ENCODE measurements at regions not wholly inside any gene's neighbourhood (a gene's known extent, or its start where the extent isn't known, plus 50 kb on each side); places are given as distances from the start of the nearest gene placed in this dataset.
"Not testable (repeated sequence)": the region's sequence is repeated elsewhere in the genome, so short reads cannot be mapped to it uniquely, and the experiment has no call there.

DNA sequence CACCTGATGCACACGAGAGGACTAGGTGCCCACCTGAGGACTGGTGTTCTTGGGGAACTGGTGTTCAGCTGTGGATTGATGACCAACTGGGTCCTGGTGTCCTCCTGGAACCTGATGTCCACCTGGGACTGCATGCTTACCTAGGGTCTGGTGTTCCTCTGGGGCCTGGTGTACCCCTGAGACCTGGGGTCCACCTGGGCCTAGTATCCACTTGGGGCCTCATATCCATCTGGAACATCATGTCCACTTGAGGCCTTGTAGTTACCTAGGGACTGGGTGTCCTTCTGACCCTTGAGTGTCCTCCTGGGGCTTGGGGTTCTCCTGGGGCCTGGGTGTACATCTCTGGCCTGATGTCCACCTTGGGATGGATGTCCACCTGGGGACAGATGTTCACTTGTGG is 197.2 kb downstream of the POTEM start:
- H3K4me3 ChIP-seq (ENCODE audit: low read depth, low read length, poor library complexity, severe bottlenecking); H3K27me3 ChIP-seq (replicated peaks; ENCODE audit: insufficient read depth, low read depth, low read length, poor library complexity); H3K4me1 ChIP-seq (ENCODE audit: insufficient read depth, low read length, poor library complexity, severe bottlenecking); POLR2A ChIA-PET (ENCODE audit: low non-redundant PET); intact Hi-C loops (cut with micrococcal nuclease; ENCODE audit: unreplicated experiment); H3K27ac ChIP-seq (ENCODE audit: low read depth, low read length, poor library complexity, severe bottlenecking); CTCF ChIA-PET; BruUV-seq (replicated peaks); H3K36me3 ChIP-seq (ENCODE audit: insufficient read depth, low read length, poor library complexity, severe bottlenecking); DNase-seq (ENCODE audit: low spot score): not testable (repeated sequence)
- peaks cover 25% of the 10 kb centered on the region for H3K9me3 ChIP-seq (ENCODE audit: low read depth, low read length, poor library complexity, severe bottlenecking)

- H3K9me3 ChIP-seq (ENCODE audit: low read depth, low read length, poor library complexity, severe bottlenecking), result peaks cover 31% of the 10 kb centered on the region
- H3K36me3 ChIP-seq (ENCODE audit: insufficient read depth, low read length, poor library complexity, severe bottlenecking); CTCF ChIA-PET; H3K4me1 ChIP-seq (ENCODE audit: insufficient read depth, low read length, poor library complexity, severe bottlenecking); intact Hi-C loops (cut with micrococcal nuclease; ENCODE audit: unreplicated experiment); H3K27ac ChIP-seq (ENCODE audit: low read depth, low read length, poor library complexity, severe bottlenecking); H3K4me3 ChIP-seq (ENCODE audit: low read depth, low read length, poor library complexity, severe bottlenecking); POLR2A ChIA-PET (ENCODE audit: low non-redundant PET); BruUV-seq (replicated peaks); H3K27me3 ChIP-seq (replicated peaks; ENCODE audit: insufficient read depth, low read depth, low read length, poor library complexity); DNase-seq (ENCODE audit: low spot score): not testable (repeated sequence)
Measured at GRCh38 chr14:19166056-19166455, 198.8 kb downstream of the POTEM start.

GRCh38 chr14:19167454-19168190 is 200.4 kb downstream of the POTEM start:
- intact Hi-C loops (cut with micrococcal nuclease; ENCODE audit: unreplicated experiment), result not testable (repeated sequence)

GRCh38 chr14:19168261-19168660 is 201.0 kb downstream of the POTEM start:
- CTCF ChIA-PET; DNase-seq (ENCODE audit: low spot score); H3K36me3 ChIP-seq (ENCODE audit: insufficient read depth, low read length, poor library complexity, severe bottlenecking); H3K27me3 ChIP-seq (replicated peaks; ENCODE audit: insufficient read depth, low read depth, low read length, poor library complexity); H3K4me3 ChIP-seq (ENCODE audit: low read depth, low read length, poor library complexity, severe bottlenecking); H3K4me1 ChIP-seq (ENCODE audit: insufficient read depth, low read length, poor library complexity, severe bottlenecking); POLR2A ChIA-PET (ENCODE audit: low non-redundant PET); intact Hi-C loops (cut with micrococcal nuclease; ENCODE audit: unreplicated experiment); BruUV-seq (replicated peaks); H3K27ac ChIP-seq (ENCODE audit: low read depth, low read length, poor library complexity, severe bottlenecking): not testable (repeated sequence)
- H3K9me3 ChIP-seq (ENCODE audit: low read depth, low read length, poor library complexity, severe bottlenecking), result peaks cover 28% of the 10 kb centered on the region

More at GRCh38 chr14:19167454-19168190, 200.4 kb downstream of the POTEM start:
- H3K9me3 ChIP-seq (ENCODE audit: low read depth, low read length, poor library complexity, severe bottlenecking), result peaks cover 25% of the 10 kb centered on the region
- H3K27ac ChIP-seq (ENCODE audit: low read depth, low read length, poor library complexity, severe bottlenecking); H3K27me3 ChIP-seq (replicated peaks; ENCODE audit: insufficient read depth, low read depth, low read length, poor library complexity); H3K4me3 ChIP-seq (ENCODE audit: low read depth, low read length, poor library complexity, severe bottlenecking); POLR2A ChIA-PET (ENCODE audit: low non-redundant PET); BruUV-seq (replicated peaks); H3K36me3 ChIP-seq (ENCODE audit: insufficient read depth, low read length, poor library complexity, severe bottlenecking); CTCF ChIA-PET; DNase-seq (ENCODE audit: low spot score); H3K4me1 ChIP-seq (ENCODE audit: insufficient read depth, low read length, poor library complexity, severe bottlenecking): not testable (repeated sequence)

DNA sequence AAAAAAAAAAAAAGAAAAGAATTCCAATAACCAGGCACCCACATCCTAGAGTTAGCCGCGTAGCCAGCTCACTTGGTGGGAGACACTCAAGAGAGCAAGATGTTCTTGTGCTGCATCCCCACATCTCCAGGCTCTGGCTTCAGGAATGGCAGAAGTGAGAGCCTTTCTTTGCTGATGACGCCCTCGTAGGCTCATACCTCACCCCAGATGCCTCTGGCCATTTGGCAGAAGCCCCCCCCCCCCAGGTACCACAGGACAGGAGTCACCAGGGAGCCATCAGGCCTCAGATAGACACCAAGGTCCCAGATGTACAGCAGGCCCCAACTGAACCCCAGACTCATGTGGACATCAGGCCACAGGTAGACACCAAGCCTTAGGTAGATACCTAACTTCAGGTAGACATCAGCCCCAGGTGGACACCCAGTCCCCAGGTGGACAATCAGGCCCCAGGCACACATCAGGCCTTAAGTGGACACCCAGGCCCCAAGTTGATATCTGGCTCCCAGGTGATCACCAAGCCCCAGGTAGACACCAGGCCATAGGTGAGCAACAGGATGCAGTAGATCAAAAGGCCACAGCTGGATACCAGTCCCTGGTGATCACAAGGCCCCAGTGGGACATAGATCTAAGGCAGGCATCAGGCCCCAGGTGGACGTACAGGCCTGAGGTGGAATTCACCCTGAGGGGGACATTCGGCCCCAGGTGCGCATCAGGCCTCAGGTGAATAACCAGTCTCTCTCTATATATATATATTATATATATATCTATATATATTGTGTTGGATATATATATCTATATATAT is 202.5 kb downstream of the POTEM start:
- H3K27me3 ChIP-seq (replicated peaks; ENCODE audit: insufficient read depth, low read depth, low read length, poor library complexity); BruUV-seq (replicated peaks); H3K4me3 ChIP-seq (ENCODE audit: low read depth, low read length, poor library complexity, severe bottlenecking); intact Hi-C loops (cut with micrococcal nuclease; ENCODE audit: unreplicated experiment); CTCF ChIA-PET; H3K4me1 ChIP-seq (ENCODE audit: insufficient read depth, low read length, poor library complexity, severe bottlenecking); DNase-seq (ENCODE audit: low spot score); H3K27ac ChIP-seq (ENCODE audit: low read depth, low read length, poor library complexity, severe bottlenecking); POLR2A ChIA-PET (ENCODE audit: low non-redundant PET); H3K36me3 ChIP-seq (ENCODE audit: insufficient read depth, low read length, poor library complexity, severe bottlenecking): not testable (repeated sequence)
- peaks cover 27% of the 10 kb centered on the region for H3K9me3 ChIP-seq (ENCODE audit: low read depth, low read length, poor library complexity, severe bottlenecking)

DNA sequence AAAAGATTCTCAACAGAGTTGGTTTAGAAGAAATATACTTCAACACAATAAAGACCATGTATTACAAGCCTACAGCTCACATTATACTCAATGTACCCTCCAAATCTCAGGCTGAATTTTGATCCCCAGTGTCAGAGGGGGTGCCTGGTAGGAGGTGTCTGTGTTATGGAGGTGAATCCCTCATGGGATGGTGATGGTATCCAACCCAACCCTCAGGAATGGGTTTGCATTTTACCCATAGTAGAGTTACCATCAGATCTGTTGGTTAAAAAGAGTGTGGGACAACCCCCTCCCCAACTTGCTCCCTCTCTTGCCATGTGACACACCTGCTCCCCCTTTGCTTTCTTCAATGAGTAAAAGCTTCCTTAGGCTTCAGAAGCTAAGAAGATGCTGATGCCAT is 205.5 kb downstream of the POTEM start:
- H3K27ac ChIP-seq (ENCODE audit: low read depth, low read length, poor library complexity, severe bottlenecking); intact Hi-C loops (cut with micrococcal nuclease; ENCODE audit: unreplicated experiment); CTCF ChIA-PET; H3K4me3 ChIP-seq (ENCODE audit: low read depth, low read length, poor library complexity, severe bottlenecking); H3K27me3 ChIP-seq (replicated peaks; ENCODE audit: insufficient read depth, low read depth, low read length, poor library complexity); DNase-seq (ENCODE audit: low spot score); H3K36me3 ChIP-seq (ENCODE audit: insufficient read depth, low read length, poor library complexity, severe bottlenecking); H3K4me1 ChIP-seq (ENCODE audit: insufficient read depth, low read length, poor library complexity, severe bottlenecking); POLR2A ChIA-PET (ENCODE audit: low non-redundant PET); BruUV-seq (replicated peaks): not testable (repeated sequence)
- H3K9me3 ChIP-seq (ENCODE audit: low read depth, low read length, poor library complexity, severe bottlenecking), result peaks cover 22% of the 10 kb centered on the region

DNA sequence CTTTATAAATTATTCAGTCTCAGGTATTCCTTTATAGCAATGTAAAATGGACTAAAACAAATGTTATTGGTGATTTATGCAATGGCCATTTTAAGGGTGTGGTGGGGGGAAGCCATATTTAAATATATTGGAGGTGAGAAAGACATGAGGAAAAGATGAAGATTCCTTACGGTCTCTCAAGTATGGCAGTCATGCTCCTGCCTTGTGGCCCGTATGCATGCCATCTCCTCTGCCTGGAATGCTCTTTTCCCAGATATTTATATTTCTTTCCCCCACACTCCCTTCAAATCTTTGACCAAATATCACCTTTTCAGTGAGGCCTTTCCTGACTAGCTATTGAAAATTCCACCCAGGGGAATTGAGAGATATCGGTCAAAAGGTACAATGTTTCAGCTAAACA is 206.0 kb downstream of the POTEM start:
- H3K4me3 ChIP-seq (ENCODE audit: low read depth, low read length, poor library complexity, severe bottlenecking); H3K4me1 ChIP-seq (ENCODE audit: insufficient read depth, low read length, poor library complexity, severe bottlenecking); H3K27me3 ChIP-seq (replicated peaks; ENCODE audit: insufficient read depth, low read depth, low read length, poor library complexity); CTCF ChIA-PET; H3K27ac ChIP-seq (ENCODE audit: low read depth, low read length, poor library complexity, severe bottlenecking); BruUV-seq (replicated peaks); DNase-seq (ENCODE audit: low spot score); intact Hi-C loops (cut with micrococcal nuclease; ENCODE audit: unreplicated experiment); POLR2A ChIA-PET (ENCODE audit: low non-redundant PET); H3K36me3 ChIP-seq (ENCODE audit: insufficient read depth, low read length, poor library complexity, severe bottlenecking): not testable (repeated sequence)
- H3K9me3 ChIP-seq (ENCODE audit: low read depth, low read length, poor library complexity, severe bottlenecking), result peaks cover 18% of the 10 kb centered on the region

Data from A673 (cell line).